OCI-LY1 (cell line): ENCODE measurements at regions not wholly inside any gene's neighbourhood (a gene's known extent, or its start where the extent isn't known, plus 50 kb on each side); places are given as distances from the start of the nearest gene placed in this dataset.
"Not testable (repeated sequence)": the region's sequence is repeated elsewhere in the genome, so short reads cannot be mapped to it uniquely, and the experiment has no call there.

Experiments used
- H2AFZ ChIP-seq: fragments of 200-600 bp; sonication (generic), shearing (Covaris generic); 2 replicates; pipeline ENCODE4 v1.6.0; 2014; ENCODE audit warnings: antibody characterized with exemption, mild to moderate bottlenecking, low read length
- H3F3A ChIP-seq: fragments of 200-600 bp; sonication (generic), shearing (Covaris generic); 2 replicates; pipeline ENCODE4 v1.6.0; 2014; ENCODE audit warnings: mild to moderate bottlenecking, antibody characterized with exemption, low read length, moderate library complexity; ENCODE audit not compliant: insufficient read depth
- H3K27ac ChIP-seq: fragments of 200-600 bp; sonication (generic); 2 replicates; pipeline ENCODE4 v1.5.1; 2014; ENCODE audit warnings: low read length, mixed run types, mild to moderate bottlenecking, low read depth; ENCODE audit not compliant: poor library complexity, severe bottlenecking
- H3K27me3 ChIP-seq: fragments of 200-600 bp; sonication (generic); 2 replicates; pipeline ENCODE4 v1.6.0; 2014; ENCODE audit warnings: antibody characterized with exemption, mild to moderate bottlenecking, low read length, moderate library complexity; ENCODE audit not compliant: insufficient read depth
- H3K36me3 ChIP-seq: fragments of 200-600 bp; sonication (generic); 2 replicates; pipeline ENCODE4 v1.6.1; 2014; ENCODE audit warnings: mild to moderate bottlenecking, antibody characterized with exemption, low read length, moderate library complexity, mixed read lengths; ENCODE audit not compliant: insufficient read depth
- H3K4me1 ChIP-seq: fragments of 200-600 bp; sonication (generic); 2 replicates; pipeline ENCODE4 v1.5.1; 2014; ENCODE audit warnings: mild to moderate bottlenecking, low read length, moderate library complexity; ENCODE audit not compliant: insufficient read depth, severe bottlenecking
- H3K4me2 ChIP-seq: fragments of 200-600 bp; sonication (generic), shearing (Covaris generic); 2 replicates; pipeline ENCODE4 v1.6.1; 2014; ENCODE audit warnings: low read length
- H3K4me3 ChIP-seq: fragments of 200-600 bp; sonication (generic); 2 replicates; pipeline ENCODE4 v1.5.1; 2014; ENCODE audit warnings: low read length, low read depth, mild to moderate bottlenecking, mixed read lengths; ENCODE audit not compliant: poor library complexity, severe bottlenecking
- H3K79me2 ChIP-seq: fragments of 200-600 bp; shearing (Covaris generic); 2 replicates; pipeline ENCODE4 v1.6.1; 2016; ENCODE audit warnings: mixed run types, low read length, mixed read lengths; ENCODE audit not compliant: insufficient read depth
- H3K9ac ChIP-seq: fragments of 200-600 bp; sonication (generic), shearing (Covaris generic); 2 replicates; pipeline ENCODE4 v1.6.1; 2014; ENCODE audit warnings: mild to moderate bottlenecking, low read length, mixed read lengths
- H3K9me2 ChIP-seq: fragments of 200-600 bp; sonication (generic), shearing (Covaris generic); 2 replicates; pipeline ENCODE4 v1.6.1; 2014; ENCODE audit warnings: low read depth, mild to moderate bottlenecking, low read length, mixed read lengths
- H3K9me3 ChIP-seq: fragments of 200-600 bp; shearing (Covaris generic); 2 replicates; pipeline ENCODE4 v1.6.1; 2014; ENCODE audit warnings: low read length, mixed read lengths
- H4K20me1 ChIP-seq: fragments of 200-600 bp; sonication (generic), shearing (Covaris generic); 2 replicates; pipeline ENCODE4 v1.6.0; 2016; ENCODE audit warnings: mild to moderate bottlenecking, low read length; ENCODE audit not compliant: insufficient read depth
- CTCF ChIP-seq: fragments of 200-600 bp; sonication (generic), shearing (Covaris generic); IDR thresholded peaks from 2 replicates; pipeline ENCODE4 v1.5.1; 2017; ENCODE audit warnings: mild to moderate bottlenecking, antibody characterized with exemption, low read length, moderate library complexity, mixed read lengths
- EZH2 ChIP-seq: fragments of 200-600 bp; sonication (generic), shearing (Covaris generic); IDR thresholded peaks from 2 replicates; pipeline ENCODE4 v1.8.0; 2017; ENCODE audit warnings: borderline replicate concordance, mixed run types, mild to moderate bottlenecking, antibody characterized with exemption, low read length, moderate library complexity, mixed read lengths

DNA sequence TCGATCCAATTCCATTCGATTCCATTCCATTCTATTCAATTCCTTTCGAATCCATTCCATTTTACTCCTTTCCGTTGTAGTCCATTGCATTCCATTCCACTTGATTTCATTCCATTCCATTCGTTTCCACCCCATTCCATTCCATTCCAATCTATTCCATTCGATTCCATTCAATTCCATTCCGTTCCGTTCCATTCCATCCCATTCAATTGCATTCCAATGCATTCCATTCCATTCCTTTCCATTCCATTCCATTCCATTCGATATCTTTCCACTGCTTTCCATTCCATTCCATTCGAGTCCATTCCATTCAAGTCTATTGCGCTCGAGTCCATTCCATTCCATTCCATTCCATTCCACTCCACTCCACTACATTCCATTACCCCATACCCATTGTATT, 2568.7 kb upstream of the TPTE start:
- Histone ChIP-seq H3K4me2 (no peak overlapping the region), H3K9me3 (peaks cover 67% of the 10 kb centered on the region), H3F3A (no peaks in the 10 kb centered on the region), H3K79me2 (no peaks in the 10 kb centered on the region), H3K27ac (no peak overlapping the region), H3K4me1 (no peaks in the 10 kb centered on the region), H2AFZ (no peak overlapping the region), H4K20me1 (no peaks in the 10 kb centered on the region), H3K9me2 (no peaks in the 10 kb centered on the region), H3K9ac (no peak overlapping the region), H3K36me3 (no peaks in the 10 kb centered on the region), H3K27me3 (no peaks in the 10 kb centered on the region), H3K4me3 (no peak overlapping the region)
- TF ChIP-seq CTCF (no peak), EZH2 (no peak)

- no peaks in the 10 kb centered on the region for H4K20me1 ChIP-seq
- H3K27me3 ChIP-seq: no peaks in the 10 kb centered on the region
- H3K79me2 ChIP-seq: no peaks in the 10 kb centered on the region
- no peak overlapping the region for H3K9ac ChIP-seq
- peaks cover 65% of the 10 kb centered on the region for H3K9me3 ChIP-seq
- TF ChIP-seq CTCF (no peak), EZH2 (no peak)
- H3K27ac ChIP-seq: no peak overlapping the region
- no peaks in the 10 kb centered on the region for H3K36me3 ChIP-seq
- H3K4me2 ChIP-seq: no peak overlapping the region
- H3K4me3 ChIP-seq: no peak overlapping the region
- no peaks in the 10 kb centered on the region for H3K9me2 ChIP-seq
- no peaks in the 10 kb centered on the region for H3F3A ChIP-seq
- H3K4me1 ChIP-seq: no peaks in the 10 kb centered on the region
- no peak overlapping the region for H2AFZ ChIP-seq
Measured at GRCh38 chr21:7953058-7953457, 2568.3 kb upstream of the TPTE start.

GRCh38 chr21:7955358-7956073, 2565.9 kb upstream of the TPTE start:
- not testable (repeated sequence) for H3K9me2 ChIP-seq, H3F3A ChIP-seq, H3K27ac ChIP-seq, H2AFZ ChIP-seq, H4K20me1 ChIP-seq, H3K4me1 ChIP-seq, H3K4me2 ChIP-seq, H3K36me3 ChIP-seq, H3K4me3 ChIP-seq, H3K9ac ChIP-seq, H3K27me3 ChIP-seq, H3K79me2 ChIP-seq
- H3K9me3 ChIP-seq: peaks cover 50% of the 10 kb centered on the region

DNA sequence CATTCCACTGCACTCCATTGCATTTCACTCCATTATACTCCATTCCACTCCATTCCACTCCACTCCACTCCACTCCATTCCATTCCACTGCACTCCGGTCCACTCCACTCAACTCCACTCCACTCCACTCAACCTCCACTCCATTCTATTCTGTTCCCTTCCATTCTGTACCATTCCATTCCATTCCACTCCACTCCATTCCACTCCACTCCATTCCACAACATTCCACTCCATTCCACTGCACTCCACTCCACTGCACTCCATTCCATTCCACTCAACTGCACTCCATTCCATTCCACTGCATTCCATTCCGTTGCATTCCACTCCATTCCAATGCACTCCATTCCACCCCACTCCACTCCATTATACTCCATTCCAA, 2565.3 kb upstream of the TPTE start:
- not testable (repeated sequence) for H3K4me2 ChIP-seq, H3K4me3 ChIP-seq, H3K36me3 ChIP-seq, H4K20me1 ChIP-seq, H3K79me2 ChIP-seq, H3K4me1 ChIP-seq, H3K9ac ChIP-seq, H3K27ac ChIP-seq, H3F3A ChIP-seq, H3K9me2 ChIP-seq, H2AFZ ChIP-seq, H3K27me3 ChIP-seq
- peaks cover 45% of the 10 kb centered on the region for H3K9me3 ChIP-seq

DNA sequence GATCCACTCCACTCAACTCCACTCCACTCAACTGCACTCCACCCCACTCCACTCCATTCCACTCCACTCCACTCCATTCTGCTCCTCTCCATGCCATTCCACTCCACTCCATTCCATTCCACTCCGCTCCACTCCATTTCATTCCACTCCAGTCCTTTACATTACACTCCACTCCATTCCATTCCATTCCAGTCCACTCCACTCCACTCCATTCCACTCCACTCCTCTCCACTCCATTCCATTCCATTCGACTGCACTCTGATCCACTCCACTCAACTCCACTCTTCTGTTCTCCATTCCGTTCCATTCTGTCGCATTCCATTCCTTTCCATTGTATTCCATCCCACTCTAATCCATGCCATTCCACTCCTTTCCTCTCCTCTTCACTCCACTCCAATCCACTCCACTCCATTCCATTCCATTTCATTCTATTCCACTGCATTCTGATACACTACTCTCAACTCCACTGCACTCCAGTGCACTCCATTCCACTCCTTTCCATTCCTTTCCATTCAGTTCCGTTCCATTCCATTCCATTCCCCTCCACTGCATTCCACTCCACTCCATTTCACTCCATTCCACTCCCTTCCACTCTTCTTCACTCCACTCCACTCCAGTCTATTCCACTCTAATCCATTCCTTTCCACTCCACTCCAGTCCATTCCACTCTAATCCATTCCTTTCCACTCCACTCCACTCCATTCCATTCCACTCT, 2564.2 kb upstream of the TPTE start:
- not testable (repeated sequence) for H3K79me2 ChIP-seq, H3F3A ChIP-seq, H3K27ac ChIP-seq, H2AFZ ChIP-seq, H3K4me2 ChIP-seq, H3K4me1 ChIP-seq, H3K4me3 ChIP-seq, H3K27me3 ChIP-seq, H3K9ac ChIP-seq, H3K9me2 ChIP-seq, H3K36me3 ChIP-seq, H4K20me1 ChIP-seq
- H3K9me3 ChIP-seq: peaks cover 34% of the 10 kb centered on the region
